ENCODE measurements at regions not wholly inside any gene's neighbourhood (a gene's known extent, or its start where the extent isn't known, plus 50 kb on each side); places are given as distances from the start of the nearest gene placed in this dataset.

DNA sequence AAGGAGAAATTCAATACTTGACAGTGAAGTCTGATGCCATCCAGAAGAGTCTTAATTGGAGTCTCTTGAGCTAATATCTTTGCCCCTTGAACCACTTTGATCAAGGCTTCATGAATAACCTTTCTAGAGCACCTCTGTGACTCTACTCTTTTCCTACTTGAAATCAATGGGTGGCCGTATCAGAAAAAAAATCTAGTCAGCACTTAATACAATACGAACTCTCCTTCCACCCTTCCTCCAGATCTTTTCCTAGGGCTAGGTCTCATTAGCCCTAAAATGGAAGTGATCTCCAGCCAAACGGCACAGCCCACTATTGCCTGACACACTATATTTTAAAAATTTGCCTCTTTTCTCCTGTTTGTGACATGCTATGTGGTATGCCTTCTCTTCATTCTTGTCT, 129.6 kb upstream of the TLL1 start:
- H3K4me3 ChIP-seq (ENCODE audit: low read depth, low read length), result no peak overlapping the region
- no peak for DNase-seq (ENCODE audit: low read depth)
- TF ChIP-seq, protein P1, sequence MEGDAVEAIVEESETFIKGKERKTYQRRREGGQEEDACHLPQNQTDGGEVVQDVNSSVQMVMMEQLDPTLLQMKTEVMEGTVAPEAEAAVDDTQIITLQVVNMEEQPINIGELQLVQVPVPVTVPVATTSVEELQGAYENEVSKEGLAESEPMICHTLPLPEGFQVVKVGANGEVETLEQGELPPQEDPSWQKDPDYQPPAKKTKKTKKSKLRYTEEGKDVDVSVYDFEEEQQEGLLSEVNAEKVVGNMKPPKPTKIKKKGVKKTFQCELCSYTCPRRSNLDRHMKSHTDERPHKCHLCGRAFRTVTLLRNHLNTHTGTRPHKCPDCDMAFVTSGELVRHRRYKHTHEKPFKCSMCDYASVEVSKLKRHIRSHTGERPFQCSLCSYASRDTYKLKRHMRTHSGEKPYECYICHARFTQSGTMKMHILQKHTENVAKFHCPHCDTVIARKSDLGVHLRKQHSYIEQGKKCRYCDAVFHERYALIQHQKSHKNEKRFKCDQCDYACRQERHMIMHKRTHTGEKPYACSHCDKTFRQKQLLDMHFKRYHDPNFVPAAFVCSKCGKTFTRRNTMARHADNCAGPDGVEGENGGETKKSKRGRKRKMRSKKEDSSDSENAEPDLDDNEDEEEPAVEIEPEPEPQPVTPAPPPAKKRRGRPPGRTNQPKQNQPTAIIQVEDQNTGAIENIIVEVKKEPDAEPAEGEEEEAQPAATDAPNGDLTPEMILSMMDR (conservative IDR thresholded peaks at IDR 0.05; ENCODE audit: low read depth, low read length), result no peak

DNA sequence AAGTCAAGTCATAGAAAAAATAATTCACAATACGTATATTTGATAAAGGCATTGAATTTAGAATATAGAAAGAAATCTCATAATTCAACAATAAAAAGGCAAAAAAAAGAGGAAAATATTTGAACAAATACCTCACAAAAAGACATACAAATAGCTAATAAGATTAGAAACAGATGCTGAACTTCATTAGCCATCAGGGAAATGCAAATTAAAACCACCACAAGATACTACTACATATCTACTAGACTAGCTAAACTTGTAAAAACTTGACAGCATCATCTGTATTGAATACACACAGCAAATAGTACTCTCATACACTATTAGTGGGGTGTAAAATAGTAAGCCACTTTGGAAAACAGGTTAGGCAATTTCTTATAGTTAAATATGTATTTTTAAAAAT, 128.7 kb upstream of the TLL1 start:
- no peak for DNase-seq (ENCODE audit: low read depth)
- no peak overlapping the region for H3K4me3 ChIP-seq (ENCODE audit: low read depth, low read length)
- TF ChIP-seq, protein P1 (conservative IDR thresholded peaks at IDR 0.05; ENCODE audit: low read depth, low read length), result no peak

DNA sequence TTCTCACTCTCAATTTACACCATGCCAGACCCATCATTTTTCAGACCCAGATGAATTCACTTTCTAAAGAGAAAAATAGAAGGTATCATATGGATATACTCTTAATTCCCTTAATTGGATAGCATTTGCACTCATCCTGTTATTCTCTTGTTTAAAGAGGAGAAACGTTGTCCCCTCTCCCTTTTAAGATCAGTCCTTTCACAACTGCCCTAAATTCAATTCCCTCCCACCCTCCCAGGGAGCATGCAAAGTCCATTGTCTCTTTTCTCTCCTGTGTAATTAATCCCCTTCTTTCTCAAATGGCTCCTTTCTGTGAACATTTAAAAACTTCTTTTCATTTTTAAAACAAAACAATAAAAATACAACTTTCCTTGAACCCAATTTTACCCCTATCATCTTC, 124.7 kb upstream of the TLL1 start:
- TF ChIP-seq, protein P1 (conservative IDR thresholded peaks at IDR 0.05; ENCODE audit: low read depth, low read length), result no peak
- no peak overlapping the region for H3K4me3 ChIP-seq (ENCODE audit: low read depth, low read length)
- no peak for DNase-seq (ENCODE audit: low read depth)

DNA sequence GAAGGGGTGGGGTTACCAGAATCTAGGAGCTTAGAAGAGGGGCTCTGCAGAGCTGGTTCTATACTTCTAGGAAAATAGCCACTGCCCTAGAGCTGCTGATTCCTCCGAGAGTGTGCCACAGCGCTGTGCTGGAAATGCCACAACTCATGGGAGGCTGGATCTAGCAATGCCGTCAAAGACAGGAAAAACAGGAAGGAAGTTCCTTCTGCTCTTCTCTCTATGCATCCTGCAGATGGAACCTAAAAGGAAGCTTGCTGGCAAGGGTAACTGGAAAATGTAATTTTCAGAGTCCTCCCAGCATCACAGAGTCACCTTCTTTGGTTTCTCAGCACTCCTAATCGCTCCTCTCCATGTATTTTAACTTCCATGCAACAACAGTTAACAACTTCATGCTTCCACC, 121.2 kb upstream of the TLL1 start:
- no peak overlapping the region for H3K4me3 ChIP-seq (ENCODE audit: low read depth, low read length)
- DNase-seq (ENCODE audit: low read depth), result no peak
- TF ChIP-seq, protein P1 (conservative IDR thresholded peaks at IDR 0.05; ENCODE audit: low read depth, low read length), result no peak

DNA sequence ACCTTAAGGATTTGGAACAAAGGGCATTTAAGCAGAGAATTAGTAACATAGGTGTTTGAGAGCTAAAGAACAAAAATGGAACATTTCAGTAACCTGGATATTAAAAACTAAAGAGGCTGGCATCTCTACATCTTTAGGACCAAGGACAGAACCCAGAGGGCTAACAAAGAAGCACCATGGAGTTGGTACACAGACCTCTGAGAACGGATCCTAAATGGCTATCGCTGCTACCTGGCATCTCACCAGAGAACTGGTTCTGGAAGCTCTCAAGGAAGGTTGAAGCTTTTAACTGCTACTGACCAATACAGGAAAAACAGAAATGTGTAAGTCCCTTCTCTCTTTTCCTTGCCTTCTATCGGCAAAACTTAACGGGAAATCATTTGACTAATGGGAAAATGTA, 118.4 kb upstream of the TLL1 start:
- no peak overlapping the region for H3K4me3 ChIP-seq (ENCODE audit: low read depth, low read length)
- DNase-seq (ENCODE audit: low read depth), result no peak
- TF ChIP-seq, protein P1 (conservative IDR thresholded peaks at IDR 0.05; ENCODE audit: low read depth, low read length), result no peak

DNA sequence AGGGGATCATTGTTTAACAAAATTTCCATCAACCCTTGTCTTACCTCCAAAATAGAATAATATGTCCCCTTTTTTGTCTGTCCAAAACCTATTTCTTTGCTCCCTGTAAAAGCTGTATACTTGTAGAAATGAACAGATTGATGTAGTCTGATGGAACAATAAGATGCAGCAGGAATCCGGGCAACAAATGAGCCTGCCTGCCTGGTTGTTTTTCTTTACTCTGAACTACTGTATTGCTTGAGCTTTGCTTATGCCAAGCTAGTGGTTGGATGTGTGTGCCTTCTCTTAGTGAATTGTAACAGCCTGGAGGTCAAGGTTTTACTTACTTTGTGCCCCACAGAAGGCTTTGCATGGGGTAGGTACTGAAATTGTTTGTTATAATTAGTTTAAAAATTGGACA, 116.2 kb upstream of the TLL1 start:
- TF ChIP-seq, protein P1 (conservative IDR thresholded peaks at IDR 0.05; ENCODE audit: low read depth, low read length), result no peak
- no peak for DNase-seq (ENCODE audit: low read depth)
- no peak overlapping the region for H3K4me3 ChIP-seq (ENCODE audit: low read depth, low read length)

DNA sequence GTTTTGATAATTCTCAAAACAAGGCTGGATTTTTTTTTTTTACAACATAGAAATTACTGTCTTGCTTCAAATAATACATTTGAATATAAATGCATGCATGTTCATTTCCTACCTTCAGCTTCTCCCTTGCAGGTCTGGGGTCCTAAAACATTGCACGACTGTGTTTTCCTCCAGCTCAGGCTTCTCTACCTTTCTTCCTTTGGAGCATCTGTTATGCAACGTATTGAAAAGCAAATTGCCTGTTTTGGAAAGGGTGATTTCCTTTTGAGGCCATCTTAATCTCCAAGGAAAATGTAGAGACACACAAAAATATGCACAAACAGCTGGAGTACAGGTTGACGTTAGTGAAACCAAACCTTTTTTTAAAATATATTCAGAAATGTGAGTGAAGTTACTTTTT, 115.6 kb upstream of the TLL1 start:
- TF ChIP-seq, protein P1 (conservative IDR thresholded peaks at IDR 0.05; ENCODE audit: low read depth, low read length), result no peak
- no peak for DNase-seq (ENCODE audit: low read depth)
- no peak overlapping the region for H3K4me3 ChIP-seq (ENCODE audit: low read depth, low read length)
